ENCODE measurements at regions not wholly inside any gene's neighbourhood (a gene's known extent, or its start where the extent isn't known, plus 50 kb on each side); places are given as distances from the start of the nearest gene placed in this dataset.

- no peak for TF ChIP-seq CTCF (IDR thresholded peaks at IDR 0.05; ENCODE audit: insufficient read depth, low read depth, low read length)
- no peak for TF ChIP-seq EZH2 (IDR thresholded peaks at IDR 0.05; ENCODE audit: insufficient read depth, low read length)
Measured at GRCh38 chr20:12072954-12073264, 155.2 kb downstream of the BTBD3 start.
